ENCODE measurements at regions not wholly inside any gene's neighbourhood (a gene's known extent, or its start where the extent isn't known, plus 50 kb on each side); places are given as distances from the start of the nearest gene placed in this dataset.
A peak's percentile ranks its signal among the peaks of the same experiment; 100 is the strongest.

GRCh38 chr17:33511670-33512069 lies 218.6 kb upstream of the ASIC2 start:
- ATAC-seq: no peak
- DNase-seq (ENCODE audit: low spot score): no peak

DNA sequence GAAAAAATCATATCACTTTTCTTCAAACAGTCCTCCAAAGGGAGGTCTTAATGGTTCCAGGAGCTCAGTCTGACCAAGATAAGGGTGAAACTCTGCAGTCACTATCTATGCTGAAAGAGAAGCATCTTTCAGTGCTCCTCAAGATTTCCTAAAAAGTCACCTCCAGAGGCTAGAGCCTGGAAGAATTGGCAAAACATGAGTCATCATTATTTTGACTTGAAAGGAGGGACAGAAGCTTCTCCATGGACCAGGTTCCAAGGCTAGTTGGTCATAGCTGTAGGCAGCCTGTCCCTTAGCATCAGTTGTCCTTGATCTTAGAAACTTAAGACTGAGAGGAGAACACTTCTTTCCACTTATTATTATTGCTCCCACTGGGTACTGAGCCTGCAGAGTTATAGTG lies 219.0 kb upstream of the ASIC2 start:
- no peak for ATAC-seq

DNA sequence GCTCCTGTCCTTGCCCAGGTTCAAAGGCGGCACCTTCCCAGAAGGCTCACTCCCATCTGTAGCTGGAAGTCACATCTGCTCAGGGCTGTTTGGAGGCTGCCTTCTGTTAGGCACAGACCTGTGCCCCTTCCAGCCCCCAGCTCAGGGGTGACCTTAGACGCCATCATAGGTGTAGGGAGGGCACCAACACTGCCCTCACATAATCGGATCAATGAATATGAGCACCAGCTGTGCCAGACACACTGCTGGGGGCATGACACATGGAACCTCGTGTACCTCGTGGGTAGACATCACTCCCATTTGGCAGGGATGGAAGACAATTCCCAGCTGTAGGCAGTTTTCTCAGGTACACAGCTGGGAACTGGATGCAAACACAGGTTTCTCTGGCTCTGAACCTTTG lies 220.7 kb upstream of the ASIC2 start:
- ATAC-seq (no peak), DNase-seq (ENCODE audit: low spot score) (no peak)

More for the DNA sequence above, 219.0 kb upstream of the ASIC2 start:
- no peak for DNase-seq (ENCODE audit: low spot score)

DNA sequence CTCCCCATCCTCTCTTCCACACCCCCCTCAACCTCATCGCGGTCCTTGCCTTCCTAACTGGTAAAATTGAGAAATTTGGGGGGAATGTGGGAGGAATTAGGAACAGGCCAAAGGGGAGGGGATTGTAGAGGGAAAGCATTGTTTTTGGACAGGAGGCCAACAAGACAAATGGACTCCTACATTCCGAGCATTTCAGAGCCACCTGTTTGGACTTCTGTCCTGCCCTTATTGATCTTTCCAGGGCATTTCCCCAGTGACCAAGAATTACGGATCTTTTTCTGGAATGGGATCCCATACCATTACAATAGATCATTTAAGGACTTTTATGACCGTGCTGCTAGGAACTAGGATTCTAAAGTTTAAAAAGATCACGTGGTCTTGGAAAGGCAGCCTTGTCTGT lies 221.3 kb upstream of the ASIC2 start:
- peak; percentile 79 for ATAC-seq
- no peak for DNase-seq (ENCODE audit: low spot score)

- ATAC-seq: no peak
- DNase-seq (ENCODE audit: low spot score): no peak
Observed at GRCh38 chr17:33515974-33516373, 222.9 kb upstream of the ASIC2 start.

DNA sequence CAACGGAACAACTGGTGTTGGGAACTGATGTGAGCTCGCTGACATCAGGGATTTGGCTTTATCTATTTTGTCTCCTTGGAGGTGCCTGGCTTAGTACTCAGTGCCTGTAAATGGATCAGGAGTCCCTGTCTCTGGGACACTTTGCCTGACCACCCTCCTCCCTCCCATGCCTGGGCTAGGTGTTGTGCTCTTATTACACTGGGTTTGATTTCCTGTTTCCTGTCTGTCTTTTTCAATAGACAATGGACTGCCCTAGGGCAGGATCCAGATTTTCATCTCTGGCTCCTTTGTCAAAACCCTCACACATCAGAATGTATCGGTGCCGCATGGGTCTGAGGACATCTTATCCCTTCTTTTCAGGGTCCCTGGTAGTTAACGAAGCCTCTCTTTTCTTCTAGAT lies 223.6 kb upstream of the ASIC2 start:
- DNase-seq (ENCODE audit: low spot score) (no peak), ATAC-seq (no peak)

DNA sequence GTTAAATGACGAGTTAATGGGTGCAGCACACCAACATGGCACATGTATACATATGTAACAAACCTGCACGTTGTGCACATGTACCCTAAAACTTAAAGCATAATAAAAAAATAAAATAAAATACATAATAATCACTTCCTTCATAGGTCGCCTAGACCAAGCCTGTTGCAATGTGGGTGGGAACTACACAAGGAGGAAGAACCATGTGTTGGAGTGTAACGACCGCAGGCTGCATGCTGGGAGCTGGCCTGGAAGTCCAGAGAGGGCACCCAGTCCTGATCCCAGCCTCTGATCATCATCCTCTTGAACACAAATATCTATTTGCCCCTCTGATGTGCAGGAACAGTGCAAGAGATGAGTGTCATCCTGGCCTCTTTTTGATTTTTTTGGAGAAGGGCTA lies 224.7 kb upstream of the ASIC2 start:
- DNase-seq (ENCODE audit: low spot score) (no peak), ATAC-seq (no peak)

DNA sequence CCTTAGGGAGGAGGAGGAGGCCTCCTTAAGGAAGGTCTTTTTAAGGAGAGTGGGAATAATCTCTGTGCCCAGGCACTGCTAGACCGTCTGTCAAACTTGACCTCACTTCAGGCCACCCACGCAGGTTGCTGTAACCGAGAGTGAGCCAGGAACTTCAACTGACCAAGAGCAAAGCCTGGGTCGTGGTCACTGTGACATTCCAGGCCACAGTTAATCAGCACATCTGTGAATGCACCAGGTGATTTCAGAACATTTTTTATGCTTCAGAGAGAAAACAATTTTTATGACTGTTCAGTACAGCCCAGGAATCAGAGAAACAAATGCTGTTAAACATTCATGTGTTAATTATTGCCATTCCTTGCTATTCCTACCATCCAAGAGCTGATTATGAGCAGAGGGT lies 226.6 kb upstream of the ASIC2 start:
- ATAC-seq: peak; percentile 29
- DNase-seq (ENCODE audit: low spot score): no peak

- ATAC-seq (peak; percentile 80), DNase-seq (ENCODE audit: low spot score) (no peak)
Observed at GRCh38 chr17:33520426-33521330, 227.6 kb upstream of the ASIC2 start.

DNA sequence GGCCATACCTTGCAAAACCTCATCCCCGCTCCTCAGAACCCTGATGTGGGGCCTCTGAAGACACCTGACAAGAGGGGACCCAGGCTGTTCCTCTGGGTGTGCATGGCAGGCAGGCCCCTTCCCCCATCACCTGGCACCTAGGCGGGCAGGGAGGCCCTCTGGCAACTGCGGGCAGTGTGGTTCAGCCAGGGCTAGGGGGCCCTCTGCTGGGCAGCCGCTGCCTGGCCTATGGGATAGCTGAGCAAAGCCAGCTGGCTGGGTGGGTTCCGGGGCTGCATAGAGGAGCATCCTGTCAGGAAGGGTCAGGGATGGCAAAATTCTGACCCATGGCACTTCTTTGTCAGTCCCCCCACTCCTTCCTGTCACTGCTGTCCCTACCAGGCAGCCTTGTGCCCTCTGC lies 228.7 kb upstream of the ASIC2 start:
- peak; percentile 25 for ATAC-seq
- DNase-seq (ENCODE audit: low spot score): no peak

- ATAC-seq (no peak), DNase-seq (ENCODE audit: low spot score) (no peak)
Observed at GRCh38 chr17:33522623-33523022, 229.5 kb upstream of the ASIC2 start.

- ATAC-seq (no peak), DNase-seq (ENCODE audit: low spot score) (no peak)
Observed at GRCh38 chr17:33523577-33523981, 230.5 kb upstream of the ASIC2 start.

DNA sequence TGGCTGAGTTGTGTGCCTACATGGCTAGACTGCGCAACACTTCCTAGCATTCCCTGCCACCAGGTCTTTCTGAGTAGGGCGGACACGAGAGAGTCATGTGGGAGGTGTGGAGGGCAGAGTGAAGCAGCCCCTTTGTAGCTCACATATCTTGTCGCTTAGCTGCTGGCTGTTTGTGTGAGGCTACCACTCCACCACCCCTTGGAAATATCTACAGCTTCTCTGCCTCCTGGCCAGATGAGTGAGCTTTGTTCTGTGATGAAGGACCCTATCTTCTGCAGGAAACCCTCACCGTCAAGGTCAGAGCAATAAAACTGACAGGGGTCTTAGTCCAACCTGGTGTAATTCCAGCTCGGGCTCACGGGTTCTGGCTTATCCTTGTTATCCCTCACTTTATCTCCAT lies 232.1 kb upstream of the ASIC2 start:
- ATAC-seq (no peak), DNase-seq (ENCODE audit: low spot score) (no peak)

- ATAC-seq: no peak
- no peak for DNase-seq (ENCODE audit: low spot score)
Observed at GRCh38 chr17:33526717-33527116, 233.6 kb upstream of the ASIC2 start.

DNA sequence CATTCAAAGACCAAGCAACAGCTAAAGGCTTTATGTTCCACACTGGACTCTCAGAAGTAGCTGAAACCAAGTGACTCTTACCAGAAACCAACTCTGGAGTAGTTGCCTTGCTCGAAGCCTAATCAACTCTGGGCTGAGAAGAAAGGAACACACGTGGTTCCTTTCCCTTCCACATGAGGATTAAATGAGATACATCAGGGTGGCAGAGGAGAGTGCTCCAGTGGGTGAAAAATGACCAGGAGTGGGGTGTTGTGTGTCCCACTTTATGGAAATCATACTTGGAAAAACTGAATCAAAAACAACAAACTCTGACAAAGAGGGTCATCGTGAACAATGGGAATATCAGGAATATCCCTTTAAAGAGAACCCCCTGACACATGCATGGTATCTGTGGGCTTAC lies 234.2 kb upstream of the ASIC2 start:
- DNase-seq (ENCODE audit: low spot score) (no peak), ATAC-seq (no peak)

GRCh38 chr17:33528846-33529245 lies 235.8 kb upstream of the ASIC2 start:
- DNase-seq (ENCODE audit: low spot score) (no peak), ATAC-seq (no peak)

- DNase-seq (ENCODE audit: low spot score) (no peak), ATAC-seq (no peak)
Observed at GRCh38 chr17:33529816-33530215, 236.7 kb upstream of the ASIC2 start.

DNA sequence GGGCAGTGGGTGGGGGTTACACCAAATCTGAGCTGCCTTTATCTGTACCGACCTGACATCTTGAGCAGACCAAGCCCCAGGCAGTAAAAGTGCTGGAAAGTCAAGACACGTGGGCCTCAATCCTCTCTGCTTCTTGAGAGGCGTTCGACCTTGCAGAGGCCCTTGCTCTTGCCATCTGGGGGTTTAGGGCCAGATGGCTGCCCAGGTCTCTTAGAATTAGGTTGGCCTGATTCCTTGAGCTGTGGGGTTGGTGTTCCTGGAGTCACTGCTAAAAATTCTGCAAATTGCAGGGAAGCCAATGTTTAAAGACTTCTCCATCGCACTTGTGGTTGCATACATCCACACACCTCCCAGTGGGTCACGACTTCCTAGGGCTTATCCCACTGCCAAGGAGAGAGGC lies 238.2 kb upstream of the ASIC2 start:
- no peak for DNase-seq (ENCODE audit: low spot score)
- no peak for ATAC-seq

GRCh38 chr17:33534087-33534486 lies 241.0 kb upstream of the ASIC2 start:
- DNase-seq (ENCODE audit: low spot score) (no peak), ATAC-seq (no peak)

DNA sequence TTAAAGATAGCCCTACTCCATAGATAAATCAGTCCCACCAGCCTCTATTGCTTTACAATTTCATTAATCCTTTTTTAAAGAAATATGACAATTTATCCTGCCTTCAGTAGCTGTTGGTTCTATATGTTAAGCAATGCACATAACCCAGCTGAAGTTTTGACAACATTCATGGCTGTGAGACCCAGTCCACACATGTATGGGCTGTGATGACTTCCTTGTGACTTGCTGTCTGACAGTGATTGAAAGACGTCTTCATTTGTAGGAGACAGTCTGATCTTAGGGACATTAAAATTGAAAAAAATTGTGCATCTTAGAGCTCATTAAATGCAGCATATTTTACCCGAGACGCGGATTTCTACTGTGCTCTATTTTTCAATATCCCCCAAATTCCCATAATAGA lies 252.0 kb upstream of the ASIC2 start:
- ATAC-seq: no peak
- no peak for DNase-seq (ENCODE audit: low spot score)

DNA sequence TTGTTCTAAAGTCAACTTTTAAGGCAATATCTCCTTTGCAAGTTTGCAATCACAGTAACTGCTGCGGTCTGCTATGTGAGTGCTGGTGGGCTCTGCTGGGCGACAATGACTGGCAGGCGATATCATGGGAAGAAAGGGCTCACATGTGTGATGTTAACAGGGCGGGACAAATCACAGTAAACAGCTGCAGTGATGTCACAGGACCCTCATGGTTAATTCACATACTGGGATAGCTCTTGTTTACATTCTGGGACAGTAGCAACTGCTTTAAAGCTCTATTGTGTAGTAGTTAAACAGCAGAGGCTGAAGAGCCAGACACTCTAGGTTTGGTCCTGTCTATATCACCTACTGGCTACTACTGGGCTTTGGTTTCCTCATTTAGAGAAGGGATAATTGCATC lies 257.2 kb upstream of the ASIC2 start:
- ATAC-seq (no peak), DNase-seq (ENCODE audit: low spot score) (no peak)

DNA sequence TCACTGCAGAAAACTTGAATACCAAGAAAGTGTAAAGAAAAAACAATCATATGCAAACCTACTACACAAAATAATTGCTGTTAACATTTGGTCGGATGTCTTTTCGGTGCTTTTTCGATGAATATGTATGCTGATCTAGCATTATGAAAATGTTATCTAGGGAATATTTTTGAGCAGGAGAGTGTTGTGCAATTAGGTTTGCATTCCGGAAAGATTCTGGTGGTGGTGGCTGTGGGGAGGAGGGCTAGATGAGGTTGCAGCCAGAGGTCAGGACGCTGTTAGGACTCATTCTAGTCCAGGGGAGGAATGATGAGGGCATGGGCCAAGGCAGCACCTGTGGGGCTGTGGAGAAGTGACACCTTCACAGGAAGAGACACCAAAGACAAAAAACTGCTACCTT lies 258.0 kb upstream of the ASIC2 start:
- ATAC-seq (no peak), DNase-seq (ENCODE audit: low spot score) (no peak)

- ATAC-seq (no peak), DNase-seq (ENCODE audit: low spot score) (no peak)
Observed at GRCh38 chr17:33551911-33552310, 258.8 kb upstream of the ASIC2 start.

All from left lobe of liver (tissue), 2 donors.